GM21390 (cell line): ENCODE measurements at regions not wholly inside any gene's neighbourhood (a gene's known extent, or its start where the extent isn't known, plus 50 kb on each side); places are given as distances from the start of the nearest gene placed in this dataset.

ENCODE experiments used
- ATAC-seq: cut with Tn5 transposase; IDR thresholded peaks from one replicate; pipeline ENCODE4 v1.9.1; 2021; ENCODE audit not compliant: unreplicated experiment

- no peak for ATAC-seq
Measured at GRCh38 chr1:234661317-234661928, 51.4 kb upstream of the IRF2BP2 start.

DNA sequence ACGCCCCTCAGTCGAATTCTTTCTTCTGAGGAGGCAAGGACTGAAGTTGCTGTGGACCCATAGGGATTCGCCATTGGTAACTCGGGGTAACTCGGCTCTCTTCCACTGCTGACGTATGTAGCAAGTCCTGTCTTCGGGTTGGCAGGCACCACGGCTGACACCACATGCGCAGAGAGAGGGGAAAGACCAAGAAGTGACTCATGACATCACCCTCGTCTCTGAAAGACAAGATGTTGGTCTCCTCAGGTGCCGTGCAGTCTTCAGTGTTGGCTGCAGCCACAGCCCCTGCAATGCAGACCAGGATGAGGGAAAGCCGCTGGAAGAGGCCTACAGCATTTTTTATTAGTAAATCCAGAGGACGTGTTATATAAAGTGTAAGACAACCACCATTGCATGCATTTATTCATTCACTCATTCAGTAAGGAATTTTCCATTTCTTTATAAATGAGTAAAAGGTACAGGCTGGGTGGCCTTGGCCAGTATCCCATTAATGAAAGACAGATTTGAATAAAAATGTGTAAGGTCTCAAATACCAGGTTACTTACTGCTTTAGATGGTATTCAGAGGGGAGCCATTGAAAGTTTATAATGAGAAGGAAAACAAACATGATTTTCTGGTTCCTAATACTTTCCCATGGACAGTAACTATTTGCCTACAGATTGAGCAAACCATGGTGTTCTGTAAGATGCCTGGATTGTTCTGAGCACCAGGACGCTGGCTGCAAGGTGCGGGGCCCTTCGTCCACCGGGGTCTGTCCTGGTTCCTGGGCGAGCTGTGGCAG, 50.7 kb upstream of the IRF2BP2 start:
- no peak for ATAC-seq
